ENCODE measurements at regions not wholly inside any gene's neighbourhood (a gene's known extent, or its start where the extent isn't known, plus 50 kb on each side); places are given as distances from the start of the nearest gene placed in this dataset.
A peak's percentile ranks its signal among the peaks of the same experiment; 100 is the strongest.

DNA sequence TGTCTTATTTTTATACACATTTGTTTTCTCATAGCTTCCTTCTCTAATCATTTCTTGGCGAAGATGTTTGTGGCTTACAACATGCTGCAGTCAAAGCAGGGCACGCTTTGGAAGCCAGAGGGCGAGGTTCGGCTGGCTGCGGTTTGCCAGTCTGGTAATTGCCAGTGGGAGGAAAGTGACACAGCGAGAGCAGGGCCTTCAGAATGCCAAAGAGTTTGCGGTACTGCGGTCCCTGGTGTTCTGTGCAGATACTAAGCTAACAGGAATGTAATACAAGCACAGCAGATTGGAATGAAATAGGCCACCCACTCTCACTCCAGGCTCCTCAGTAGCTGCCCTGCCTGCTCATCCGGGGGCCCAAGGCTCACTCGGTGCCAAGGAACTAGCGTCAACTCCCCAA lies 58.7 kb upstream of the TGM3 start:
- ATAC-seq (peak; percentile 27; the same call in 2 of the 3 replicates), FAIRE-seq (no peak), DNase-seq (ENCODE audit: low spot score) (no peak)
- TF ChIP-seq, protein P1, sequence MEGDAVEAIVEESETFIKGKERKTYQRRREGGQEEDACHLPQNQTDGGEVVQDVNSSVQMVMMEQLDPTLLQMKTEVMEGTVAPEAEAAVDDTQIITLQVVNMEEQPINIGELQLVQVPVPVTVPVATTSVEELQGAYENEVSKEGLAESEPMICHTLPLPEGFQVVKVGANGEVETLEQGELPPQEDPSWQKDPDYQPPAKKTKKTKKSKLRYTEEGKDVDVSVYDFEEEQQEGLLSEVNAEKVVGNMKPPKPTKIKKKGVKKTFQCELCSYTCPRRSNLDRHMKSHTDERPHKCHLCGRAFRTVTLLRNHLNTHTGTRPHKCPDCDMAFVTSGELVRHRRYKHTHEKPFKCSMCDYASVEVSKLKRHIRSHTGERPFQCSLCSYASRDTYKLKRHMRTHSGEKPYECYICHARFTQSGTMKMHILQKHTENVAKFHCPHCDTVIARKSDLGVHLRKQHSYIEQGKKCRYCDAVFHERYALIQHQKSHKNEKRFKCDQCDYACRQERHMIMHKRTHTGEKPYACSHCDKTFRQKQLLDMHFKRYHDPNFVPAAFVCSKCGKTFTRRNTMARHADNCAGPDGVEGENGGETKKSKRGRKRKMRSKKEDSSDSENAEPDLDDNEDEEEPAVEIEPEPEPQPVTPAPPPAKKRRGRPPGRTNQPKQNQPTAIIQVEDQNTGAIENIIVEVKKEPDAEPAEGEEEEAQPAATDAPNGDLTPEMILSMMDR (CRISPR knock-in tag; IDR thresholded peaks at IDR 0.05), result peak; percentile 28
- TF ChIP-seq NFIB (CRISPR knock-in tag; IDR thresholded peaks at IDR 0.05; ENCODE audit: borderline replicate concordance), result no peak
- ChIA-PET POLR2A (no interaction called here), CTCF (ENCODE audit: low intra/inter-chr PET ratio, low total read pairs) (no interaction called here)
- in situ Hi-C loops (cut with HindIII; ENCODE audit: extremely low pct_ligation_motif_present, low pct_unique_long_range_greater_than_20kb) (no loop called here), intact Hi-C loops (cut with micrococcal nuclease; ENCODE audit: unreplicated experiment) (no loop called here)
- no peaks in the 10 kb centered on the region for H3K9me3 ChIP-seq (ENCODE audit: low read length)
- WGBS (ENCODE audit: low lambda C conversion rate), result 63% methylated on average over 11 of the region's 11 CpGs
- no peak overlapping the region for H2AFZ ChIP-seq (ENCODE audit: low read length)
- H3K36me3 ChIP-seq (replicated peaks in 1 of 2; ENCODE audit: control insufficient read depth in 1 of 2, insufficient read depth in 2 of 2, low read length in 2 of 2), result no peaks in the 10 kb centered on the region
- H3K4me2 ChIP-seq (ENCODE audit: low read depth, low read length), result no peak overlapping the region
- H3K27me3 ChIP-seq (ENCODE audit: control insufficient read depth in 1 of 2, insufficient read depth in 2 of 2, low read length in 2 of 2), result 0 out of 5 replicates have a peak, but pooled peaks cover 0 to 5% of the 10 kb centered on the region in 2 experiments
- no peaks in the 10 kb centered on the region for H3K4me1 ChIP-seq (ENCODE audit: insufficient read depth, low read length)
- no peaks in the 10 kb centered on the region for H4K20me1 ChIP-seq (ENCODE audit: insufficient read depth, low read length)
- no peaks in the 10 kb centered on the region for H3K79me2 ChIP-seq (ENCODE audit: insufficient read depth, low read length)
- H3K27ac ChIP-seq (ENCODE audit: extremely low read length, insufficient read depth, low read length), result no peak overlapping the region
- BruUV-seq (replicated peaks), result no TSS peak
- H3K9ac ChIP-seq (ENCODE audit: insufficient read depth, low read depth, low read length), result no peak overlapping the region
- no peak overlapping the region for H3K4me3 ChIP-seq (replicated peaks in 1 of 3; ENCODE audit: insufficient read depth in 1 of 3, low read depth in 2 of 3, low read length in 3 of 3)

DNA sequence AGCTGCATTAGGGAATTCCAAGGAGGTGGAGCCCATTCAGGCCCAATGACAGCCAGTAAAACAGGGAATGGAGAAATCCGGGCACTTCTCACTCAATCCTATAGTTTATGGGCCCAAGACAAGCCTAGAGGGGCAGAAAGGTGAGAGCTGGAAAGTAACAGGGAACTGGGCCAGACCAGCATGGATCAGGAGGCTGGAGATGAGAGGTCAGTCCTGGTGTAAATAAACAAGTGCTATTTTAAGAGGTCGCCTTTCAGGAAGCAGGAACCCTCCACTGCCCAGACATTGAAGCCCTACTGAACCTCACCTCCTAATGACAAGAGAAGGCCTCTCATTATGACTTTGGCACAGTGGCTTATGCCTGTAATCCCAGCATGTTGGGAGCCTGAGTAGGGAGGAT lies 57.2 kb upstream of the TGM3 start:
- DNase-seq (ENCODE audit: low spot score) (no peak), FAIRE-seq (no peak), ATAC-seq (no peak)
- 30% methylated on average over 2 of the region's 2 CpGs for WGBS (ENCODE audit: low lambda C conversion rate)
- in situ Hi-C loops (cut with HindIII; ENCODE audit: extremely low pct_ligation_motif_present, low pct_unique_long_range_greater_than_20kb) (no loop called here), intact Hi-C loops (cut with micrococcal nuclease; ENCODE audit: unreplicated experiment) (no loop called here)
- H4K20me1 ChIP-seq (ENCODE audit: insufficient read depth, low read length), result no peaks in the 10 kb centered on the region
- CTCF ChIA-PET (ENCODE audit: low intra/inter-chr PET ratio, low total read pairs), result no interaction called here
- H3K27ac ChIP-seq (ENCODE audit: extremely low read length, insufficient read depth, low read length), result no peak overlapping the region
- no peak overlapping the region for H3K4me3 ChIP-seq (replicated peaks in 1 of 3; ENCODE audit: insufficient read depth in 1 of 3, low read depth in 2 of 3, low read length in 3 of 3)
- 0 out of 5 replicates have a peak, but pooled peaks cover 0 to 6% of the 10 kb centered on the region in 2 experiments for H3K27me3 ChIP-seq (ENCODE audit: control insufficient read depth in 1 of 2, insufficient read depth in 2 of 2, low read length in 2 of 2)
- no TSS peak for BruUV-seq (replicated peaks)
- no peak overlapping the region for H3K9ac ChIP-seq (ENCODE audit: insufficient read depth, low read depth, low read length)
- no peaks in the 10 kb centered on the region for H3K9me3 ChIP-seq (ENCODE audit: low read length)
- no peak overlapping the region for H2AFZ ChIP-seq (ENCODE audit: low read length)
- no peak overlapping the region for H3K4me2 ChIP-seq (ENCODE audit: low read depth, low read length)
- TF ChIP-seq ARHGAP35 (CRISPR knock-in tag; IDR thresholded peaks at IDR 0.05; ENCODE audit: borderline replicate concordance) (no peak), RARA (CRISPR knock-in tag; IDR thresholded peaks at IDR 0.05) (peak; percentile 7; the same call in 1 of the 2 replicates)
- TF ChIP-seq, protein P2, sequence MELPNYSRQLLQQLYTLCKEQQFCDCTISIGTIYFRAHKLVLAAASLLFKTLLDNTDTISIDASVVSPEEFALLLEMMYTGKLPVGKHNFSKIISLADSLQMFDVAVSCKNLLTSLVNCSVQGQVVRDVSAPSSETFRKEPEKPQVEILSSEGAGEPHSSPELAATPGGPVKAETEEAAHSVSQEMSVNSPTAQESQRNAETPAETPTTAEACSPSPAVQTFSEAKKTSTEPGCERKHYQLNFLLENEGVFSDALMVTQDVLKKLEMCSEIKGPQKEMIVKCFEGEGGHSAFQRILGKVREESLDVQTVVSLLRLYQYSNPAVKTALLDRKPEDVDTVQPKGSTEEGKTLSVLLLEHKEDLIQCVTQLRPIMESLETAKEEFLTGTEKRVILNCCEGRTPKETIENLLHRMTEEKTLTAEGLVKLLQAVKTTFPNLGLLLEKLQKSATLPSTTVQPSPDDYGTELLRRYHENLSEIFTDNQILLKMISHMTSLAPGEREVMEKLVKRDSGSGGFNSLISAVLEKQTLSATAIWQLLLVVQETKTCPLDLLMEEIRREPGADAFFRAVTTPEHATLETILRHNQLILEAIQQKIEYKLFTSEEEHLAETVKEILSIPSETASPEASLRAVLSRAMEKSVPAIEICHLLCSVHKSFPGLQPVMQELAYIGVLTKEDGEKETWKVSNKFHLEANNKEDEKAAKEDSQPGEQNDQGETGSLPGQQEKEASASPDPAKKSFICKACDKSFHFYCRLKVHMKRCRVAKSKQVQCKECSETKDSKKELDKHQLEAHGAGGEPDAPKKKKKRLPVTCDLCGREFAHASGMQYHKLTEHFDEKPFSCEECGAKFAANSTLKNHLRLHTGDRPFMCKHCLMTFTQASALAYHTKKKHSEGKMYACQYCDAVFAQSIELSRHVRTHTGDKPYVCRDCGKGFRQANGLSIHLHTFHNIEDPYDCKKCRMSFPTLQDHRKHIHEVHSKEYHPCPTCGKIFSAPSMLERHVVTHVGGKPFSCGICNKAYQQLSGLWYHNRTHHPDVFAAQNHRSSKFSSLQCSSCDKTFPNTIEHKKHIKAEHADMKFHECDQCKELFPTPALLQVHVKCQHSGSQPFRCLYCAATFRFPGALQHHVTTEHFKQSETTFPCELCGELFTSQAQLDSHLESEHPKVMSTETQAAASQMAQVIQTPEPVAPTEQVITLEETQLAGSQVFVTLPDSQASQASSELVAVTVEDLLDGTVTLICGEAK (IDR thresholded peaks at IDR 0.05), result no peak
- TF ChIP-seq, protein P2 (CRISPR knock-in tag; IDR thresholded peaks at IDR 0.05), result 0 out of 2 replicates have a peak, but pooled peaks have one; percentile 16
- no peaks in the 10 kb centered on the region for H3K79me2 ChIP-seq (ENCODE audit: insufficient read depth, low read length)
- no peaks in the 10 kb centered on the region for H3K36me3 ChIP-seq (replicated peaks in 1 of 2; ENCODE audit: control insufficient read depth in 1 of 2, insufficient read depth in 2 of 2, low read length in 2 of 2)
- POLR2A ChIA-PET, result no interaction called here
- H3K4me1 ChIP-seq (ENCODE audit: insufficient read depth, low read length), result no peaks in the 10 kb centered on the region

Measured in HepG2 (cell line).